ENCODE measurements at regions not wholly inside any gene's neighbourhood (a gene's known extent, or its start where the extent isn't known, plus 50 kb on each side); places are given as distances from the start of the nearest gene placed in this dataset.

DNA sequence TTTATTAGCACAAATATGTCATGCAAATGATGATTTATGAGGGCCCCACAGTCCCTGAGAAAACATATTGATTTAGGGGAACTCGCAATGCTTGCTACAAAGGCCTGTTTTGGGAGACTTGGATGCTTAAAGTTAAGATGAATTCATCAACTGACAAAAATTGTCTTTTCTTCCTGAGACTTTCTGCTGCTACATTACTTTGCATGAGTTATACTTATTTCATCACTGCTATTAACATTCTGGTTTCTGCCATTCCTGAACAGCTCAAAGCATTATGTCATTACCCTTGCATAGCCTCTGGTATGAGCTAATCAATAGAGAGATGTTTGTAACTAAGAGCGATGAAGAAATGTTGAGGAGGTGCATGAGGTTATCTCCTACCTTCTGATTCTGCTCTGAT, 74.4 kb downstream of the SOX11 start:
- Mint-ChIP-seq H3K36me3 (no peaks in the 10 kb centered on the region), H3K4me1 (no peaks in the 10 kb centered on the region), H3K27ac (no peak overlapping the region), H3K4me3 (no peak overlapping the region), H3K27me3 (no peaks in the 10 kb centered on the region), H3K9me3 (peaks cover 0 to 15% (median 6%) of the 10 kb centered on the region in 3 donors)
- no peaks in the 10 kb centered on the region for H3K27me3 ChIP-seq (replicated peaks in 1 of 2; ENCODE audit: control insufficient read depth in 2 of 2, extremely low read depth in 1 of 2, insufficient read depth in 2 of 2, low read length in 1 of 2)
- no peaks in the 10 kb centered on the region for H3K36me3 ChIP-seq (ENCODE audit: control insufficient read depth in 2 of 2, extremely low read depth in 1 of 2, insufficient read depth in 1 of 2, low read length in 1 of 2)
- WGBS (ENCODE audit: insufficient coverage), result no CpG with 5 or more reads among the region's 2 CpGs
- POLR2A ChIA-PET, result no interaction called here
- no peaks in the 10 kb centered on the region for H3K4me1 ChIP-seq (ENCODE audit: control insufficient read depth in 1 of 2, extremely low read depth in 1 of 2, insufficient read depth in 2 of 2, low read length in 2 of 2)
- H3K4me3 ChIP-seq (ENCODE audit: control insufficient read depth in 1 of 2, extremely low read depth in 1 of 2, low read length in 1 of 2), result no peak overlapping the region
- DNase-seq (no peak), ATAC-seq (replicated peaks in 1 of 4) (no peak)
- no peaks in the 10 kb centered on the region for H3K9me3 ChIP-seq
- CTCF ChIA-PET, result no interaction called here
- no peak overlapping the region for H3K27ac ChIP-seq (ENCODE audit: low read length)

DNA sequence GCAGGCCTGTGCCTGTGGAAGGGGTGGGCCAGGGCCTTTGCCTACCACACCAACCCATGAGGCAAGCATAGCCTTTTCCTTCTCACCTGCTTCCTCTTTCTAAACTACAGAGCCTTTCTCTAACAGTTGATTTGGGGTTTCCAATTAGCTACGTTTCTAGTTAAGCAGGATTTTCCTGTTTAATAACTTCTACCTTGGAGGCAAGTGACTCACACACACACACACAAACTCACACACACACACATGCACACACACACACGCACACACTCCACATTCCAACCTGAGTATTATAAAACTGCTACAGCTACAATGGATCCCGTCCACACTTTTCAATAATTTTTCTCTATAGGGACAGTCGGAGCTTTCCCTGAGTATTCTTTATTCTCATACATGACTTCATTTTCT, 84.9 kb downstream of the SOX11 start:
- H3K36me3 ChIP-seq (ENCODE audit: control insufficient read depth in 2 of 2, extremely low read depth in 1 of 2, insufficient read depth in 1 of 2, low read length in 1 of 2), result no peaks in the 10 kb centered on the region
- no peak for DNase-seq
- Mint-ChIP-seq H3K9me3 (peaks cover 0 to 10% (median 4%) of the 10 kb centered on the region in 3 donors), H3K27me3 (no peaks in the 10 kb centered on the region), H3K4me3 (no peak overlapping the region), H3K4me1 (no peaks in the 10 kb centered on the region), H3K27ac (no peak overlapping the region), H3K36me3 (no peaks in the 10 kb centered on the region)
- no peak for ATAC-seq (replicated peaks in 1 of 4)
- POLR2A ChIA-PET, result no interaction called here
- CTCF ChIA-PET, result no interaction called here
- H3K4me1 ChIP-seq (ENCODE audit: control insufficient read depth in 1 of 2, extremely low read depth in 1 of 2, insufficient read depth in 2 of 2, low read length in 2 of 2), result no peaks in the 10 kb centered on the region
- H3K4me3 ChIP-seq (ENCODE audit: control insufficient read depth in 1 of 2, extremely low read depth in 1 of 2, low read length in 1 of 2), result no peak overlapping the region
- H3K27ac ChIP-seq (ENCODE audit: low read length), result no peak overlapping the region
- H3K9me3 ChIP-seq, result no peaks in the 10 kb centered on the region
- no peaks in the 10 kb centered on the region for H3K27me3 ChIP-seq (replicated peaks in 1 of 2; ENCODE audit: control insufficient read depth in 2 of 2, extremely low read depth in 1 of 2, insufficient read depth in 2 of 2, low read length in 1 of 2)
- WGBS (ENCODE audit: insufficient coverage), result 58% methylated on average over 2 of the region's 4 CpGs

DNA sequence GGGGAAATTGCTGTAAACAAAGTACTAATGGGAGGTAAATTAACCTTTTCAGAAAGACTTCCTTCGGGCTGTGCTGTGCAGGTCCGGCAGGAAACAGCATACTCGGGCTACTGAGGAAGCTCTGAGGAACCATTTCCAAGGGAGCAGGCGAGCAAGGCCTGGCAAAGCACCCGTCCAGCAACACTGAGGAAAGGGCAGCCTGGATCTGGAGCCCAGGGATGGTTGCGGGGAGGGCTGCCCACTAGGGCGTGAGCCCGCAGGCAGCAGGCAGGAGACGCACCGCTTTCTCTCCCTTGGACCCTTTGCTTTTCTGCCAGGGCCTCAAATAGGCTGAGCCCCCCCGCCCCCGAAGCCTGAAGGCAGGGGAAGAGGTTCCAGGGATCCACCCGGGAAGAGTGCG, 89.5 kb downstream of the SOX11 start:
- Mint-ChIP-seq H3K4me1 (no peaks in the 10 kb centered on the region), H3K27ac (no peak overlapping the region), H3K9me3 (peaks cover 3 to 14% (median 7%) of the 10 kb centered on the region in 3 donors), H3K27me3 (no peaks in the 10 kb centered on the region), H3K4me3 (no peak overlapping the region), H3K36me3 (no peaks in the 10 kb centered on the region)
- ChIA-PET POLR2A (interaction anchor here in 1 of 2 donors (0.6 kb wide), 1 partner anchor 892 kb away, joined by 7 read pairs; no protein-coding TSS in a partner anchor), CTCF (no interaction called here)
- no peaks in the 10 kb centered on the region for H3K36me3 ChIP-seq (ENCODE audit: control insufficient read depth in 2 of 2, extremely low read depth in 1 of 2, insufficient read depth in 1 of 2, low read length in 1 of 2)
- no peaks in the 10 kb centered on the region for H3K27me3 ChIP-seq (replicated peaks in 1 of 2; ENCODE audit: control insufficient read depth in 2 of 2, extremely low read depth in 1 of 2, insufficient read depth in 2 of 2, low read length in 1 of 2)
- no peaks in the 10 kb centered on the region for H3K4me1 ChIP-seq (ENCODE audit: control insufficient read depth in 1 of 2, extremely low read depth in 1 of 2, insufficient read depth in 2 of 2, low read length in 2 of 2)
- H3K27ac ChIP-seq (ENCODE audit: low read length), result no peak overlapping the region
- no peaks in the 10 kb centered on the region for H3K9me3 ChIP-seq
- no peak for ATAC-seq (replicated peaks in 1 of 4)
- 95% methylated on average over 8 of the region's 14 CpGs for WGBS (ENCODE audit: insufficient coverage)
- DNase-seq, result no peak
- no peak overlapping the region for H3K4me3 ChIP-seq (ENCODE audit: control insufficient read depth in 1 of 2, extremely low read depth in 1 of 2, low read length in 1 of 2)

DNA sequence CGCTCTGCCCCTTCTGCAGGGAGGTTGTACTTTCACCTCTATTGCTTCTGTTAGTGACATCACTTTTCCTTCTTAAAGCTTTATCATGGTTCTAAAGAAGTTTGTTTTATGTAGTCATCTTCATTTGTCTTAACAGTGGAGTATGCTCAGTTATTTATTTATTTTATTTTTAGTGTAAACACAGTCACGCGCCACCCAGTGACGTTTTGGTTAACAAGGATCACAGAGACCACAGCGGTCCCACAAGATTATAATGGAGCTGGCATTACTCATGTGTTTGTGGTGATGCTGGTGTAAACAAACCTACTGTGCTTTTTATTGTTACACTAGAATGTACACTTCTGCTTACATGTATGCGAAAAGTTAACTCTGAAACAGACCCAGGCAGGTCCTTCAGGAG, 89.9 kb downstream of the SOX11 start:
- CTCF ChIA-PET, result no interaction called here
- POLR2A ChIA-PET, result no interaction called here
- Mint-ChIP-seq H3K27me3 (no peaks in the 10 kb centered on the region), H3K36me3 (no peaks in the 10 kb centered on the region), H3K9me3 (peaks cover 3 to 14% (median 9%) of the 10 kb centered on the region in 3 donors), H3K27ac (no peak overlapping the region), H3K4me3 (no peak overlapping the region), H3K4me1 (no peaks in the 10 kb centered on the region)
- Histone ChIP-seq H3K4me1 (ENCODE audit: control insufficient read depth in 1 of 2, extremely low read depth in 1 of 2, insufficient read depth in 2 of 2, low read length in 2 of 2) (no peaks in the 10 kb centered on the region), H3K9me3 (no peaks in the 10 kb centered on the region), H3K27ac (ENCODE audit: low read length) (no peak overlapping the region), H3K36me3 (ENCODE audit: control insufficient read depth in 2 of 2, extremely low read depth in 1 of 2, insufficient read depth in 1 of 2, low read length in 1 of 2) (no peaks in the 10 kb centered on the region), H3K4me3 (ENCODE audit: control insufficient read depth in 1 of 2, extremely low read depth in 1 of 2, low read length in 1 of 2) (no peak overlapping the region), H3K27me3 (replicated peaks in 1 of 2; ENCODE audit: control insufficient read depth in 2 of 2, extremely low read depth in 1 of 2, insufficient read depth in 2 of 2, low read length in 1 of 2) (no peaks in the 10 kb centered on the region)
- 86% methylated on average over 1 of the region's 6 CpGs for WGBS (ENCODE audit: insufficient coverage)
- DNase-seq, result no peak
- ATAC-seq (replicated peaks in 1 of 4), result no peak

DNA sequence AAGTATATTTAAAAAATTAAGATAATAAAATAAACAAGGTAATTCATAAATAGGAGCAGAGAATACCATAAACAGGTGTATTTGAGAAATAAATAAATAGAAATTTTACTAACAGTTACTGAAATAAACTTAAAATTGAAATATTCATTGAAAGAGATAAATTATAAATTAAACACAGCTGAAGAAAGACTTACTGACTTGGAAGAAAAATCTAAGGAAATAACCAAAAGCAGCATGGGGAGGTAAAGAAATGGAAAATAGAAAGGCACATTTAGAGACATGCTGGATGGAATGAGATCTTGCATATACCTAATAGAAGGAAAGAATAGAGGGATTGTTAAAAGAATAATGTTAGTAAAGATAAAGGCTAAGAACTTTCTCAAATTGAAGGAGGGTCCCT, 96.3 kb downstream of the SOX11 start:
- no peak overlapping the region for H3K4me3 ChIP-seq (ENCODE audit: control insufficient read depth in 1 of 2, extremely low read depth in 1 of 2, low read length in 1 of 2)
- no peaks in the 10 kb centered on the region for H3K4me1 ChIP-seq (ENCODE audit: control insufficient read depth in 1 of 2, extremely low read depth in 1 of 2, insufficient read depth in 2 of 2, low read length in 2 of 2)
- H3K9me3 Mint-ChIP-seq, result peaks cover 17 to 24% (median 17%) of the 10 kb centered on the region in 3 donors
- H3K27me3 Mint-ChIP-seq, result no peaks in the 10 kb centered on the region
- H3K36me3 ChIP-seq (ENCODE audit: control insufficient read depth in 2 of 2, extremely low read depth in 1 of 2, insufficient read depth in 1 of 2, low read length in 1 of 2), result no peaks in the 10 kb centered on the region
- no peak overlapping the region for H3K4me3 Mint-ChIP-seq
- H3K27ac Mint-ChIP-seq, result no peak overlapping the region
- POLR2A ChIA-PET, result no interaction called here
- H3K27ac ChIP-seq (ENCODE audit: low read length), result no peak overlapping the region
- ATAC-seq (replicated peaks in 1 of 4), result no peak
- no peaks in the 10 kb centered on the region for H3K36me3 Mint-ChIP-seq
- H3K4me1 Mint-ChIP-seq, result no peaks in the 10 kb centered on the region
- no peaks in the 10 kb centered on the region for H3K27me3 ChIP-seq (replicated peaks in 1 of 2; ENCODE audit: control insufficient read depth in 2 of 2, extremely low read depth in 1 of 2, insufficient read depth in 2 of 2, low read length in 1 of 2)
- DNase-seq, result no peak
- no peaks in the 10 kb centered on the region for H3K9me3 ChIP-seq
- CTCF ChIA-PET, result no interaction called here

DNA sequence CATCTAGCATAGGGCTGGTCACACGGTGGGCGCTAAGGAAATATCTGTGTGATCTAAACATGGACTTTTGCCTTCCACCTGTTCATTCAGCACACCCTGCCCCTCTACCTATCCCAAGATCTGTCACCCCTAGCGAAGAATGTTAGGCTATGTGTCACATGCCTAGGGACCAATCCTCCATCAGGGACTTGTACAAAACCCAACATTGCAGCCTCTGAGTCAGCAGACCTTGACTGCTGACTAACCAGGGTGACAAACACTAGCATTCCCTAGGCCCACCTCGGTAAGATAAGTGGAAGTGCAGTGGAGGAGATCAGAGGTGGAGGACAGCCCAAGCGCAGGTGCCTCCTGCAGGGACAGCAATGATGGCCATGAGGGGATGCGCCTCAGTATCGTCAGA, 99.2 kb downstream of the SOX11 start:
- 88% methylated on average over 7 of the region's 7 CpGs for WGBS (ENCODE audit: insufficient coverage)
- Mint-ChIP-seq H3K4me1 (no peaks in the 10 kb centered on the region), H3K36me3 (no peaks in the 10 kb centered on the region), H3K9me3 (peaks cover 10 to 20% (median 18%) of the 10 kb centered on the region in 3 donors), H3K27me3 (no peaks in the 10 kb centered on the region), H3K27ac (no peak overlapping the region), H3K4me3 (no peak overlapping the region)
- POLR2A ChIA-PET, result no interaction called here
- Histone ChIP-seq H3K9me3 (no peaks in the 10 kb centered on the region), H3K27me3 (replicated peaks in 1 of 2; ENCODE audit: control insufficient read depth in 2 of 2, extremely low read depth in 1 of 2, insufficient read depth in 2 of 2, low read length in 1 of 2) (no peaks in the 10 kb centered on the region), H3K4me1 (ENCODE audit: control insufficient read depth in 1 of 2, extremely low read depth in 1 of 2, insufficient read depth in 2 of 2, low read length in 2 of 2) (no peaks in the 10 kb centered on the region), H3K4me3 (ENCODE audit: control insufficient read depth in 1 of 2, extremely low read depth in 1 of 2, low read length in 1 of 2) (no peak overlapping the region), H3K27ac (ENCODE audit: low read length) (no peak overlapping the region), H3K36me3 (ENCODE audit: control insufficient read depth in 2 of 2, extremely low read depth in 1 of 2, insufficient read depth in 1 of 2, low read length in 1 of 2) (no peaks in the 10 kb centered on the region)
- DNase-seq (no peak), ATAC-seq (replicated peaks in 1 of 4) (no peak)
- CTCF ChIA-PET, result no interaction called here

DNA sequence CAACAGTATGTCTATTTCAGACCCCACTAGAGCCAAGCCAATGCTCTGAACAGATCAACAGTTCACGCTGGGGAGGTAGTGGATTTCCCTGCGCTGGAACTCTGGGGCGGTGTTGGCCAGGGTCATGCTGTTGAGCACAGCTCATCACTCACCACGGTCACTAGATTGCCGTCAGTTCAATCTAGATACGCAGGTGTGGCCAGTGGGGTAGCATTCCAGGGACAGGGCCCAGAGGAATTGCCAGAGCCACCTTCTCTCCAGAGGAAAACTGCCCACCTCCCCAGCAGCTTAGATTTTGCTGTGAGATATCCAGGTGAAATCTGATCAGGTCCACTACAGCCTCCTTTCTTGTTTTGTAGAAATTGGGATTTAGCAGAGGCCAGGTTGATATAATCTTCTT, 101.8 kb downstream of the SOX11 start:
- ChIA-PET POLR2A (no interaction called here), CTCF (no interaction called here)
- DNase-seq (no peak), ATAC-seq (replicated peaks in 1 of 4) (no peak)
- H3K9me3 Mint-ChIP-seq, result peaks cover 10 to 13% (median 11%) of the 10 kb centered on the region in 3 donors
- 92% methylated on average over 4 of the region's 6 CpGs for WGBS (ENCODE audit: insufficient coverage)
- no peaks in the 10 kb centered on the region for H3K4me1 Mint-ChIP-seq
- H3K36me3 ChIP-seq (ENCODE audit: control insufficient read depth in 2 of 2, extremely low read depth in 1 of 2, insufficient read depth in 1 of 2, low read length in 1 of 2), result no peaks in the 10 kb centered on the region
- no peaks in the 10 kb centered on the region for H3K27me3 Mint-ChIP-seq
- H3K4me3 ChIP-seq (ENCODE audit: control insufficient read depth in 1 of 2, extremely low read depth in 1 of 2, low read length in 1 of 2), result no peak overlapping the region
- H3K9me3 ChIP-seq, result no peaks in the 10 kb centered on the region
- no peaks in the 10 kb centered on the region for H3K27me3 ChIP-seq (replicated peaks in 1 of 2; ENCODE audit: control insufficient read depth in 2 of 2, extremely low read depth in 1 of 2, insufficient read depth in 2 of 2, low read length in 1 of 2)
- no peak overlapping the region for H3K4me3 Mint-ChIP-seq
- no peaks in the 10 kb centered on the region for H3K4me1 ChIP-seq (ENCODE audit: control insufficient read depth in 1 of 2, extremely low read depth in 1 of 2, insufficient read depth in 2 of 2, low read length in 2 of 2)
- no peaks in the 10 kb centered on the region for H3K36me3 Mint-ChIP-seq
- no peak overlapping the region for H3K27ac ChIP-seq (ENCODE audit: low read length)
- no peak overlapping the region for H3K27ac Mint-ChIP-seq
